ENCODE measurements at regions not wholly inside any gene's neighbourhood (a gene's known extent, or its start where the extent isn't known, plus 50 kb on each side); places are given as distances from the start of the nearest gene placed in this dataset.

- no peak for DNase-seq (ENCODE audit: low read depth in 2 of 2)
These were observed 2118.9 kb downstream of the MAT2B start for GRCh38 chr5:165624166-165624946.

GRCh38 chr5:165626161-165626560 is 2120.7 kb downstream of the MAT2B start:
- no peak for DNase-seq (ENCODE audit: low read depth in 2 of 2)

DNA sequence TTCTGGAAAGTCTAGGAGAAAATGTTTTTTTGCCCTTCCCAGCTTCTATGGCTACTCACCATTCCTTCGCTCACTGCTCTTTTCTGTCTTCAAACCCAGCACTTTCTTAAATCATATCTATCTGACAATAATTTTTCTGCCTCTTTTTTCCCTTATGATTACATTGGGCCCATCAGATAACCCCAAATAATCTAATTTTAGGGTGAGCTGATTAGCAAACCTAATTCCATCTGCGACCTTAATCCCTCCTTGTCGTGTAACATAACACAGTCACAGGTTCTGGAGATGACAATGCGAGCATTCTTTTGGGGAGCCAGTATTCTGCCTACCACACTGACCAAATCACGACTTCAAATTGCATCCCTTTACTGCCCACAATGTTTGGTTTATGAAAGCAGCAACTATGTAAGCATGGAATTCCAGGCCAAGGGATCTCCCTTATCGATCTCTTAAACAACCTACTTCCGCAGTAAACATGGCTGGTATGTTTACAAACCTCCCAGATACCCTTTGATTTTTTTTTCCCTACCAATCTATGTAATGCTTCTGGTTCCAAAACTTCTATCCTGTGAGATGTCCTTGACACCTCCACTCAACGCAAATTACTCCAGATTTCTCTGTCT is 2122.2 kb downstream of the MAT2B start:
- no peak for DNase-seq (ENCODE audit: low read depth in 2 of 2)

DNA sequence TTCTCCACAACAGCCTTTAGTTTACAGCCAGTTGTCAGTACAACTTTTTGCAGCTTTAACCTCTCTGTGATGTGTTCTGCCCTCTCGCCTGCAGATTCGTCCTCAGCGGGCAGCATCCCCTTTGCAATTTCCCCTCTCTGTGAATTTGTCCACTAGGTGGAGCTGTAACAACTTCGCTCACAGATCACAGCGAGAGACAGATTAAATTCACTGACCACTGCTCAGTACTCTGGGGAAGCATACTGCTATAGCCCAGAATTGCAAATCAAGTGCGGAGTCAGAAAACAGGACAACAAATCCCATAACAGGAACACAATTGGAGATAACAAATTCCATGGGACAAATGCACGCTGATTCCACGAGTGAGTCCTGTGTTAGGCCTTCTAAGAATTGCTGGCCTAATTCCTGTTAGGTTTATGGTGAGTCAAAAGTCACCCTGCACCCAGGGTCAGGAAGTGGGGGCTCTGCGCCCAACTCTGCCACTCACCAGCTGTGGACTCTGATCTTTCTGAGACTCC is 2124.9 kb downstream of the MAT2B start:
- no peak for DNase-seq (ENCODE audit: low read depth in 2 of 2)

- no peak for DNase-seq (ENCODE audit: low read depth in 2 of 2)
These were observed 2125.8 kb downstream of the MAT2B start for GRCh38 chr5:165631235-165631634.

DNA sequence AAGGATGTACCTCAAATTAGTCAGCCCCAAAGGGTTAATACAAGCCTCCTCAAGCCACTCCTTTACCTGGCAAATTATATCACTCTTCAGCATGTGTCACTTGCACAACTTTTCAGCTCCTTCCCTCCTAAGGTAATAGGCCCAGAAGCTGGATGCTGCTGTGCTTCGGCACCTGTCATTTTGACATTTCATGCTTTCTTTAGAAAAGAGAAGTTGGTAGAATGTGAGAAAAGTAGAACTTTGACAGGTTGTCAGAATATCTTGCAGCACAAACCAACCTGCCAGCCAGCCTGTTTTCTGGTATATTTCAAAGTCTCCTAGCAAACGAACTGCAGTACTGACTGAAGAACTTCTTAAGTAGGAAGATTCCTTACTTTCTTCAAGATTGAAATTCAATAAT is 2136.9 kb downstream of the MAT2B start:
- DNase-seq (ENCODE audit: low read depth in 2 of 2), result no peak

DNA sequence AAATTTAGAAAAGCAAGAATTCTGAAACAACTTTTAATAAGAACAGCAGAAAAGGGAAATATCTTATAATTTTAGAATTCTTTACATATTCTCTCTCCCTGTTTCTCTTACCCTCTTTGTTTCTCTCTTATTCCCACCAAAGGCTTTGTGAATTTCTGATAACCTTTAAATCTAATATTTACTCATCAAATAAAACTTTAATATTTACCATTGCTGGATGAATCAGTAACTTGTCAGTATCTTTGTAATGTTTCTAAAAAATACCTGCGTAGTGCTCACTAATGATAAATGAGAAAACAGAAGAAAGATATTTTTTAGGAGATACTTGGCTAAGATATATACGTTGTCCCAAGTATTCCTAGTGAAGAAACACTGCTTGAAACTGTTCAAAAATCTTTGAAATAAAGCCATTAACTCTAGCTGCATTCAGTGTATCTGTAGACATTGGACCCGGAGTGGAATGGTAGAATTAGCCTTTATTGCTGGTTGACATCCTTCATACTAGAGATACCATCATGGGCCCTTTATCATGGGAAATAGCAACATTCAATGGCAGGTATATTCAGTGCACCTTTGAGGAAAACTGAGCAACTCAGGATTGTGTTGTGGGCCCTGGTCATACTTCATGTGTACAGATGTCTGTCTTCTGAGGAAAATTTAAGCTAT is 2160.4 kb downstream of the MAT2B start:
- DNase-seq (ENCODE audit: low read depth in 2 of 2), result no peak

DNA sequence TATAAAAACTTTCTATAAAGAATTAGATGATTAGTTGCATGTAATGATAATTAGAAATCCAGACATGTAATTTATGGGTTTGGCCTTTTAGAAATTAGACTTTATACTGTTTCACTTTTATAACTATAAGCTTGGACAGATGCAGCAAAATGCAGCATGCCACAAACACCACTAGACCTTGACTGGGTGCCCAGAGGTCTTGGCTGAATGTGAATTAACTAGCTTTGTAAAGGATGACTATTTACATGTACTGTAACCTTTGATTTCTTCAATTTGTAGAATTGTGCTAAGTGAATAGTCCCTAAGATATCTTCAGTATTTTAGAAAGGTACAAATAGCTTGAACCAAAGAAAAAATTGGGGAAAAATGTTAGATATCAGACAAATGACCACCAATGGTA is 2168.1 kb downstream of the MAT2B start:
- DNase-seq (ENCODE audit: low read depth in 2 of 2), result no peak

- DNase-seq (ENCODE audit: low read depth in 2 of 2), result no peak
These were observed 2190.4 kb downstream of the MAT2B start for GRCh38 chr5:165695796-165696195.

GRCh38 chr5:165705960-165706359 is 2200.5 kb downstream of the MAT2B start:
- no peak for DNase-seq (ENCODE audit: low read depth in 2 of 2)

DNA sequence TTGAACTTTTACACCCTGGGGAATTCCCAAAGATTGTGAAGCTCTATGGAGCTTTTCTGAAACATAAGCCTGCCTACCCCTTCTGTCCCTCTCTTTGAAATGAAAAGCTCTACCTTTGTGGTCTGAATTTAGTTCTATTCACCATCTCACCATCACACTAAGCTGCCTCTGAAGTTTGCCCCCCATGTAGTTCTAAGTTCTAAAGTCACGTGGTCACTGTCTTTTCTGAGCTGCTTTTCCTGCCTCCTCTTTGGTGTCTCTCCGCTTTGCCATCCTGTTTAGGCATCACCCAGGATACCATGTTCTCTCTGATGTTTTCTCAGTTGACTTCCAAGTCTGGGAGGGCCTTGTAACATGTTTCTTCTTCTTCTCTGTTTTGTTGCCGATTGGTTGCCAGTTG is 2206.6 kb downstream of the MAT2B start:
- DNase-seq (ENCODE audit: low read depth in 2 of 2), result no peak

DNA sequence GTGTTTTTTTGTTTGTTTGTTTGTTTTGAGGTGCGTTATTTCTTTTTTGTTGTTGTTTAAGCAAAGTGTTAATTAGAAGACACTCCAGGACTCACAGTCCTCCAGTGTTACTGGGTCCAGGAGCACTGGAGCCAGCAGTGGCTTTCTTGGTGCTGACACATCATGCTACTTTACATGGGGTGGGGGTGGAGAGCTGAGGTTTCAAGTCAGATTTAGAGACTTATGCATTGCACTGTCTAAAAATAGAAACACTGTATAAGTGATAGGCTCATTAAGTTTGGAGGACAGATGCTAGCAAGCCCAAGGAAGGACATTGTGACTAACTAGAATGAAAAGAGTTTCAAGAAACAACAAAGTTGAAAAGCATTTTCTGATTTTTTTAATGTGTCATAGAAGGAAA is 2209.2 kb downstream of the MAT2B start:
- DNase-seq (ENCODE audit: low read depth in 2 of 2), result no peak

DNA sequence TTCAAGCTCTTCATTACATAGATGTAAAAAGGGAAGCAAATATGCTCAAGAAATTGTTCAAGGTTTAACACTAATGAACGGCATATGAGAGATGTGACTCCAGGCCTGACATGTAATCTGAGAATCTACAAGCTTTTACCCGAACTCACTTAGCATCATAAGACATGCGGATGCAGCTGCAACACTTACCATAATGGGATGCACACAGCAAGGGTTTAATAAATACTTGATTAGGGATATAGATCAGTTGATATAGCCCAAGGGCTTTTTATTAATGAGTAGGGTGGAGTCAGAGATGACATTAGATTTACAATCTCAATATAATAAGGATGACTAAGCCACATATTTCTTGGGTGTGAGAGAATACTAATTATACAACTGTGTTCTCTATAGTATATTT is 2215.5 kb downstream of the MAT2B start:
- DNase-seq (ENCODE audit: low read depth in 2 of 2), result no peak

DNA sequence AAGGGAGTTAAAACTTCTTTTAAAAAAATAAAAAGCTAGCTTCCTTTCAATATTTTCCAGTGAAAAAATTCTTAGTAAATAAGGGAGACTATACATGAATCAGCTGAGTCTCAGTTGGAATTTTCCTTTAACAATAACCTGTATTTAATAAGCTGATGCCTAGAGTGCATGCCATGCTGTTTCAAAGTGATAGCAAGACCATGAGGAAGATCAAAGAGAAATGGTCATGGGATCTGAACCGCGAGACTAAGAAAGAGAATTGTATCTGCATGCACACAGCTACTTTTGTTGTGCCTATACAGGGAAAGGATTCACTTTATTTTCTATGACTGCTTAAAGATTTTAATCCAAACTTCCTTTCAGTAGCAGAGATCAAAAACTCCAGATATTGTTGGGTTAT is 2217.0 kb downstream of the MAT2B start:
- DNase-seq (ENCODE audit: low read depth in 2 of 2), result no peak

- no peak for DNase-seq (ENCODE audit: low read depth in 2 of 2)
These were observed 2218.5 kb downstream of the MAT2B start for GRCh38 chr5:165723931-165724330.

DNA sequence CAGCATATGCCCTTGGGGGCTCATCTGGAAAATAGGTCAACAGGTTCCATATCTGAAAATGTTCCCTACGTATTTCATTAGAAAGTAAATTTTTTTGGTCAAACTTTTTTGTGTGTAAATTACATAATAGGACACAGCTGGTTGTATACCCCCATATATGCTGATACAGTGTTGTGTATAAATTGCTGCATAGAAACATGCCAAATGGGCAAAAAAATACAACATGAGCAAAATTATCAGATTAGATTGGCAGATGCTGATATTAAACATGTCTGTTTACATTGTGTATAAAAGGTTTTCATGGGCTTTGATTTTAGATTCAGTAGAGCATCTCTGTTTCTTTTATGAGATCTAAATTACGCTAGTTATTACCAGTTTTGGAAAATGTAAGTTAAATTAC is 2223.0 kb downstream of the MAT2B start:
- DNase-seq (ENCODE audit: low read depth in 2 of 2), result no peak

DNA sequence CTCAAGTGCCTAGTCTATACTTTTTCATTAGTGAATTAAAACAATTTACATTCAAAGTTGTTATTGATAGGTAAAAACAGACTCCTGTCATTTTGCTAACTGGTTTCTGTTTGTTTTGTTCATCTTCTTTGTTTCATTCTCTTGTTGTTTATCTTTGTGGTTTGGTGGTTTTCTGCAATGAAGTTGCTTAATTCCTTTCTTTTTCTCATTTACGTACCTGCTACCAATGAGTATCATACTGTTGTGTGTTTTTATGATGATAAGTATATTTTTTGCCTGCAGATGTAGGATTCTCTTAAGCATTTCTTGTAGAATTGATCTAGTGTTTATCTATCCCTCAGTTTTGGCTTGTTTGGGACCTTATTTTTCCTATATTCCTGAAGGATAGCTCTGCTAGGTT is 2230.0 kb downstream of the MAT2B start:
- DNase-seq (ENCODE audit: low read depth in 2 of 2), result no peak

DNA sequence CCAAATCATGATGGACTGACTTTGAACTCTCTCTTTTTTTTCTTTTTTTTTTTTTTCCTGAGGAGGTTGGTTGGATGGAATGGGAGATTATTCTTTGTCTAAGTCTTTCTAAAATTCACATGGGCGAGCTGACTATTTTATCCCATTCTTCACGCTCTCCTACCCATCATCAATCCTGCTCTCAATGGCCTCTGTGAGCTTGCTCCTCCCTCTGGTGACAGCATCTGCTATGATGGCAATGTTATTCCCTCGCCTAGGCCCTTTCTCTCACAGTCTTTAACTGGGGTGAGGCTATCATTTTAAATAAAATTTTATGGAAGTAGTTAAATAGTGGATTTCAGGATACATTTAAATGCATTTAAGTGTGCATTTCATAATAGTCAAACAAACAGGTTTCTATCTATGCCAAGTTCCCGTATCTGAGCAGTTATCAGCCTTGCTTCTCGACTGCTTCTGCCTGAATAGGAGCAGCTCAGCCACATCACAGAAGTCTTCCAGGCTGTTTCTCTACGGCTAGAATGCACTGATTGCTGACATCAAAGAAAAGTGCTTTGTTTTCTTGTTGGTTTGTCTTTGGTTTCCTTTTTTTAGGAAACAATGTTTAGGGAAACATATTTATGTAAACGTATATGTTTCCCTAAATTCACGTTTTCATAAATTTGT is 2233.8 kb downstream of the MAT2B start:
- DNase-seq (ENCODE audit: low read depth in 2 of 2), result no peak

DNA sequence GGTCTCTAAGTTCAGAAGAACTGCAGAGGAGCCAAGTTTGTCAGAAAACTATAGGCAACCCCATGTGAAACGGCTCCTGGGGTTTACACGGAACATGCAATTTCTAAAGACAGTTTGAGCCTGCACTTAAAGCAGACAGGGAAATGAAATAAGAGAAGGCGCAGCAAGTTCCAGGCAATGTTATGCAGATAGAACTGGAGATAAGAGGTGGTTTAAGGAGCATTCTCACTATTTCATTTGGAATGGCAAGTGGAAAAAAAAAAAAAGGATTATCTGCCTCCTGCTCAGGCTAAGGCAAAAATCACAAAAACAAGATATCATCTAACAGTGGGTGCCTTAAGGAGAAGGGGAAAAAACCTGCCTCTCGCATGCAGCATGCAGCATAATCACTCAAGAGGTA is 2252.4 kb downstream of the MAT2B start:
- no peak for DNase-seq (ENCODE audit: low read depth in 2 of 2)

DNA sequence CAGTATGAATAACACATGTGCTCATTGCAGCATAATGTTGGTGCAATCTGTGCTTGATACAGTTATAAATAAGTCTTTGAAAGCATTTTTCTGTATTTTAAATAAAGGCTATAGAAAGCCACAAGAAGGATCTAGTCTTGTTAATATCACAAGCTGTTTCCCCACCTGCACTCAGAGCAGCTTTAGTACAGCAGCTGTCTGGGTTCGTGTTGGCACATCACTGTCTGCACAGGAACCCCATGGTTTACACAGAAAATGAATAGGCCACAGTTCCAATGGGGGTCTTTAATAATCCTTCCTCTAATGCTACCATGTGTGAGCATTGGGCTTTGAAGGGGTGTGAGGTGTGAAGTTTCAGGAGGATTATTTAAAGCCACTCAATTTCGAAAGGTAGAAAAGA is 2269.7 kb downstream of the MAT2B start:
- DNase-seq (ENCODE audit: low read depth in 2 of 2), result no peak

GRCh38 chr5:165779505-165779904 is 2274.1 kb downstream of the MAT2B start:
- no peak for DNase-seq (ENCODE audit: low read depth in 2 of 2)

DNA sequence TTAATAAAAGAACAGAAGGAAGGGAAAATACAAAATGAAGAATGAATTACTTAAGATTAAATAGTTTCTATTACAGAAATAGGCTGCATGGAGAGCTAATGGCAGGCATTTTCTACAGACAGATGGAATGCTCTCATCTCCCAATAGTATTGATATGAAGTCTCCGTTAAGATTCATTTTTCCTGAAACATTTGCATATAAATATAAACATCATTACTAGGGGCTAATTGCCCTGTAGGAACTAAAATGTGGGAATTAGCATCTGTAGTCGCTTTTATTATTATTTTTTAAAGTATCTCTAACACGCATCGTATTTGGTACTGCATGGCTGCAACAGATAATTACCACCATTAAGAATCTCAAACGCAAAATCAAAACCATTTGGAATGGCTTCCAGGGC is 2275.5 kb downstream of the MAT2B start:
- DNase-seq (ENCODE audit: low read depth in 2 of 2), result no peak
